Prostate gland (tissue), 2 donors: ENCODE measurements at regions not wholly inside any gene's neighbourhood (a gene's known extent, or its start where the extent isn't known, plus 50 kb on each side); places are given as distances from the start of the nearest gene placed in this dataset.

Experiments
- DNase-seq: peaks from one replicate; pipeline ENCODE4 v3.0.0-alpha.2; 2019; ENCODE audit warnings: low spot score
- H3K27ac ChIP-seq, 2 donors: fragments of 200-600 bp; sonication (generic); 2 replicates each; pipeline ENCODE4 v1.5.1; 2017 to 2019
- H3K27me3 ChIP-seq: fragments of 200-600 bp; sonication (generic); replicated peaks from 2 replicates; pipeline ENCODE4 v1.5.1; 2019; ENCODE audit not compliant: insufficient read depth
- H3K36me3 ChIP-seq, 2 donors: fragments of 200-600 bp; sonication (generic); 1 replicate in 1 of 2; 2 replicates in 1 of 2; pipeline versions ENCODE4 v1.5.1 to v1.8.1; 2017 to 2019
- H3K4me1 ChIP-seq: fragments of 200-600 bp; sonication (generic); replicated peaks from 2 replicates; pipeline ENCODE4 v1.5.1; 2019
- H3K4me3 ChIP-seq, 2 donors: fragments of 200-600 bp; sonication (generic); 2 replicates each; pipeline ENCODE4 v1.5.1; 2017 to 2019
- H3K9me3 ChIP-seq: fragments of 200-600 bp; sonication (generic); 2 replicates; pipeline ENCODE4 v1.5.1; 2017
- CTCF ChIP-seq, 4 experiments: fragments of 200-600 bp in 2 of 4; fragments of 450-650 bp in 2 of 4; sonication (generic) in 2 of 4; IDR thresholded peaks; 1 replicate in 3 of 4; 2 replicates in 1 of 4; pipeline ENCODE4 v1.5.1; 2016 to 2019; ENCODE audit warnings: antibody characterized with exemption in 4 of 4, mild to moderate bottlenecking in 2 of 4, moderate library complexity in 2 of 4
- POLR2A ChIP-seq: fragments of 450-650 bp; IDR thresholded peaks from one replicate; pipeline ENCODE4 v1.6.1; 2016; ENCODE audit warnings: antibody characterized with exemption, mild to moderate bottlenecking
- POLR2AphosphoS5 ChIP-seq: sonication (generic); formaldehyde crosslinking; IDR thresholded peaks from one replicate; pipeline ENCODE4 v1.6.1; 2017; ENCODE audit warnings: antibody characterized with exemption
- WGBS: methylation state at CpG from one replicate; pipeline ENCODE4 v1.1.5; 2018; 5-methylcytosine and 5-hydroxymethylcytosine counted together
- intact Hi-C: fragments of 100-400 bp; cut with DNase I; formaldehyde crosslinking; loops from one replicate; pipeline ENCODE4 v1.14.2; 2022

GRCh38 chr1:90834886-90835660 lies 118.0 kb upstream of the BARHL2 start:
- Histone ChIP-seq H3K9me3 (no peaks in the 10 kb centered on the region), H3K4me1 (peaks cover 2% of the 10 kb centered on the region), H3K36me3 (no peaks in the 10 kb centered on the region), H3K27me3 (peaks cover 25% of the 10 kb centered on the region), H3K27ac (no peak overlapping the region), H3K4me3 (peak overlapping the region in 1 of 2 donors; percentile 22)
- TF ChIP-seq CTCF (IDR thresholded peaks at IDR 0.05) (no peak), POLR2A (no peak), POLR2AphosphoS5 (no peak)
- intact Hi-C loops = no loop called here
- no peak for DNase-seq
- WGBS = 8% methylated on average over 36 of the region's 40 CpGs

- H3K9me3 ChIP-seq = no peaks in the 10 kb centered on the region
- H3K4me3 ChIP-seq = no peak overlapping the region
- peaks cover 25% of the 10 kb centered on the region for H3K27me3 ChIP-seq
- no peaks in the 10 kb centered on the region for H3K36me3 ChIP-seq
- TF ChIP-seq POLR2A (no peak), POLR2AphosphoS5 (no peak), CTCF (IDR thresholded peaks at IDR 0.05) (no peak)
- WGBS = 21% methylated on average over 23 of the region's 23 CpGs
- peaks cover 2% of the 10 kb centered on the region for H3K4me1 ChIP-seq
- intact Hi-C loops = no loop called here
- DNase-seq = no peak
- no peak overlapping the region for H3K27ac ChIP-seq
These were observed 117.3 kb upstream of the BARHL2 start for GRCh38 chr1:90834354-90834885.

- TF ChIP-seq POLR2A (no peak), CTCF (IDR thresholded peaks at IDR 0.05) (no peak), POLR2AphosphoS5 (no peak)
- H3K27ac ChIP-seq = no peak overlapping the region
- 36% methylated on average over 6 of the region's 6 CpGs for WGBS
- peaks cover 2% of the 10 kb centered on the region for H3K4me1 ChIP-seq
- no peaks in the 10 kb centered on the region for H3K36me3 ChIP-seq
- no peaks in the 10 kb centered on the region for H3K9me3 ChIP-seq
- no peak overlapping the region for H3K4me3 ChIP-seq
- H3K27me3 ChIP-seq = peaks cover 21% of the 10 kb centered on the region
- intact Hi-C loops = no loop called here
- DNase-seq = no peak
These were observed 116.5 kb upstream of the BARHL2 start for GRCh38 chr1:90833466-90834110.

- WGBS = 18% methylated on average over 8 of the region's 8 CpGs
- H3K9me3 ChIP-seq = no peaks in the 10 kb centered on the region
- no peak overlapping the region for H3K4me3 ChIP-seq
- no peak overlapping the region for H3K27ac ChIP-seq
- no peaks in the 10 kb centered on the region for H3K36me3 ChIP-seq
- peaks cover 2% of the 10 kb centered on the region for H3K4me1 ChIP-seq
- TF ChIP-seq POLR2A (no peak), POLR2AphosphoS5 (no peak), CTCF (IDR thresholded peaks at IDR 0.05) (no peak)
- H3K27me3 ChIP-seq = peaks cover 20% of the 10 kb centered on the region
- intact Hi-C loops = no loop called here
- DNase-seq = no peak
These were observed 114.8 kb upstream of the BARHL2 start for GRCh38 chr1:90831910-90832309.
